ENCODE measurements at regions not wholly inside any gene's neighbourhood (a gene's known extent, or its start where the extent isn't known, plus 50 kb on each side); places are given as distances from the start of the nearest gene placed in this dataset.

DNA sequence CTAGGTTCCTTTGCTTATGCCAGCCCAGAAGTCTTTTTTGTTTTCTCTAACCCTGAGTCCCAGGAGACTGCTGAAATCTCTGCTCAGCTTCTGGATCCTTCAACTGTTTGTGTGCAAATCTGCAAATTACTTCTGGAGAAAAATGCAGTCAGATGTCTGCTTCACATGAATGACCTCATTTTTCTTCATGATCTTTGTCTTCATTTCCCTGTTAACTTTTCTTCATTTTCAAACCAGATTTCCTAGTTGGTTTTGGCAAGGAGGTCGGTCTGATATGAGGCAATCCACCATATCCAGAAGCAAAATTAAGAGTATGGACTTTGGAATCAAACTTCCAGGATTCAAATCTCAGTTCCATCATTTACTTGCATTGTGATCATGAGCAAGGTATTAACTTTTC is 66.8 kb downstream of the ZNF503 start:
- H3K4me3 ChIP-seq (replicated peaks; ENCODE audit: insufficient read depth, low read length), result no peak overlapping the region
- H3K27ac ChIP-seq (replicated peaks), result no peak overlapping the region
- TF ChIP-seq GABPA (IDR thresholded peaks at IDR 0.05; ENCODE audit: low read depth), result no peak
- TF ChIP-seq, protein P1, sequence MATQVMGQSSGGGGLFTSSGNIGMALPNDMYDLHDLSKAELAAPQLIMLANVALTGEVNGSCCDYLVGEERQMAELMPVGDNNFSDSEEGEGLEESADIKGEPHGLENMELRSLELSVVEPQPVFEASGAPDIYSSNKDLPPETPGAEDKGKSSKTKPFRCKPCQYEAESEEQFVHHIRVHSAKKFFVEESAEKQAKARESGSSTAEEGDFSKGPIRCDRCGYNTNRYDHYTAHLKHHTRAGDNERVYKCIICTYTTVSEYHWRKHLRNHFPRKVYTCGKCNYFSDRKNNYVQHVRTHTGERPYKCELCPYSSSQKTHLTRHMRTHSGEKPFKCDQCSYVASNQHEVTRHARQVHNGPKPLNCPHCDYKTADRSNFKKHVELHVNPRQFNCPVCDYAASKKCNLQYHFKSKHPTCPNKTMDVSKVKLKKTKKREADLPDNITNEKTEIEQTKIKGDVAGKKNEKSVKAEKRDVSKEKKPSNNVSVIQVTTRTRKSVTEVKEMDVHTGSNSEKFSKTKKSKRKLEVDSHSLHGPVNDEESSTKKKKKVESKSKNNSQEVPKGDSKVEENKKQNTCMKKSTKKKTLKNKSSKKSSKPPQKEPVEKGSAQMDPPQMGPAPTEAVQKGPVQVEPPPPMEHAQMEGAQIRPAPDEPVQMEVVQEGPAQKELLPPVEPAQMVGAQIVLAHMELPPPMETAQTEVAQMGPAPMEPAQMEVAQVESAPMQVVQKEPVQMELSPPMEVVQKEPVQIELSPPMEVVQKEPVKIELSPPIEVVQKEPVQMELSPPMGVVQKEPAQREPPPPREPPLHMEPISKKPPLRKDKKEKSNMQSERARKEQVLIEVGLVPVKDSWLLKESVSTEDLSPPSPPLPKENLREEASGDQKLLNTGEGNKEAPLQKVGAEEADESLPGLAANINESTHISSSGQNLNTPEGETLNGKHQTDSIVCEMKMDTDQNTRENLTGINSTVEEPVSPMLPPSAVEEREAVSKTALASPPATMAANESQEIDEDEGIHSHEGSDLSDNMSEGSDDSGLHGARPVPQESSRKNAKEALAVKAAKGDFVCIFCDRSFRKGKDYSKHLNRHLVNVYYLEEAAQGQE (IDR thresholded peaks at IDR 0.05; ENCODE audit: insufficient replicate concordance, low read depth), result no peak
- no peaks in the 10 kb centered on the region for H3K27me3 ChIP-seq (ENCODE audit: insufficient read depth, poor library complexity, severe bottlenecking)
- DNase-seq (ENCODE audit: low read depth in 1 of 2, low spot score in 1 of 2), result no peak

DNA sequence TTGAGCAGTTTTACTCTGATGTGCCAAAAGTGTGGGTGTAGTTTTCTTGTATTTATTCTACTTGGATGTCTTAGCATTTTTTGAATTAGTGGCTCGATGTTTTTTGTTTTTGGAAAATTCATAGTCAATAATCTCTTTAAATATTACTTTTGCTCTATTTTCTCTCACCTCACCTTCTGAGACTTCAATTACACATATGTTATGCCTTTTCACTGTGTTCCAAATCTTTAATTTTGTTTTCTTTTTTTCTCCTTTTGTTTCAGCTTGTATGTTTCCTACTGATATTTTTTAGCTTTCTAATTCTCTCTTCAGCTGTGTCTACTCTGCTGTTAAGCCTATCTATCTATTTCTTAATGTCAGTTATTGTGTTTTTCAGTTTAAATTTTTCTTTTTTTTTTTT is 69.5 kb downstream of the ZNF503 start:
- no peak overlapping the region for H3K27ac ChIP-seq (replicated peaks)
- no peak for DNase-seq (ENCODE audit: low read depth in 1 of 2, low spot score in 1 of 2)
- no peak overlapping the region for H3K4me3 ChIP-seq (replicated peaks; ENCODE audit: insufficient read depth, low read length)
- H3K27me3 ChIP-seq (ENCODE audit: insufficient read depth, poor library complexity, severe bottlenecking), result no peaks in the 10 kb centered on the region
- TF ChIP-seq, protein P1 (IDR thresholded peaks at IDR 0.05; ENCODE audit: insufficient replicate concordance, low read depth), result no peak
- TF ChIP-seq POLR2AphosphoS5 (IDR thresholded peaks at IDR 0.05; ENCODE audit: low read depth) (no peak), GABPA (IDR thresholded peaks at IDR 0.05; ENCODE audit: low read depth) (no peak), SPI1 (IDR thresholded peaks at IDR 0.05; ENCODE audit: borderline replicate concordance, low read depth) (no peak)
- TF ChIP-seq, protein P2, sequence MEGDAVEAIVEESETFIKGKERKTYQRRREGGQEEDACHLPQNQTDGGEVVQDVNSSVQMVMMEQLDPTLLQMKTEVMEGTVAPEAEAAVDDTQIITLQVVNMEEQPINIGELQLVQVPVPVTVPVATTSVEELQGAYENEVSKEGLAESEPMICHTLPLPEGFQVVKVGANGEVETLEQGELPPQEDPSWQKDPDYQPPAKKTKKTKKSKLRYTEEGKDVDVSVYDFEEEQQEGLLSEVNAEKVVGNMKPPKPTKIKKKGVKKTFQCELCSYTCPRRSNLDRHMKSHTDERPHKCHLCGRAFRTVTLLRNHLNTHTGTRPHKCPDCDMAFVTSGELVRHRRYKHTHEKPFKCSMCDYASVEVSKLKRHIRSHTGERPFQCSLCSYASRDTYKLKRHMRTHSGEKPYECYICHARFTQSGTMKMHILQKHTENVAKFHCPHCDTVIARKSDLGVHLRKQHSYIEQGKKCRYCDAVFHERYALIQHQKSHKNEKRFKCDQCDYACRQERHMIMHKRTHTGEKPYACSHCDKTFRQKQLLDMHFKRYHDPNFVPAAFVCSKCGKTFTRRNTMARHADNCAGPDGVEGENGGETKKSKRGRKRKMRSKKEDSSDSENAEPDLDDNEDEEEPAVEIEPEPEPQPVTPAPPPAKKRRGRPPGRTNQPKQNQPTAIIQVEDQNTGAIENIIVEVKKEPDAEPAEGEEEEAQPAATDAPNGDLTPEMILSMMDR (IDR thresholded peaks at IDR 0.05; ENCODE audit: insufficient read depth, low read length), result no peak

DNA sequence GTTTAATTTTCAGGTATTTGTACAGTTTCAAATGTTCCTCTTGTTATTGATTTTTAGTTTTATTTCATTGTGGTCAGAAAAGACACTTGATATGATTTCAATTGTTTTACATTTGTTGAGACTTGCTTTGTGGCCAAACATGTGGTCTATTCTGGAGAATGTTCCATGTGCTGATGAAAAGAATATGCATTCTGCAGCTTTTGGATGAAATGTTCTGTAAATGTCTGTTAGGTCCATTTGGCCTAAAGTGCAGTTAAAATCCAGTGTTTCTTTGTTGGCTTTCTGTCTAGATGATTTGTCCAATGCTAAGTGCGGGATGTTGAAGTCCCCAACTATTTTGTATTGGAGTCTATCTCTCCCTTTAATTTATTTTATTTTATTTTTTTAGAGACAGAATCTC is 70.5 kb downstream of the ZNF503 start:
- Histone ChIP-seq H3K27me3 (ENCODE audit: insufficient read depth, poor library complexity, severe bottlenecking) (no peaks in the 10 kb centered on the region), H3K4me3 (replicated peaks; ENCODE audit: insufficient read depth, low read length) (no peak overlapping the region), H3K27ac (replicated peaks) (no peak overlapping the region)
- DNase-seq (ENCODE audit: low read depth in 1 of 2, low spot score in 1 of 2), result no peak
- TF ChIP-seq, protein P2 (IDR thresholded peaks at IDR 0.05; ENCODE audit: insufficient read depth, low read length), result no peak
- TF ChIP-seq GABPA (IDR thresholded peaks at IDR 0.05; ENCODE audit: low read depth) (no peak), SPI1 (IDR thresholded peaks at IDR 0.05; ENCODE audit: borderline replicate concordance, low read depth) (no peak), POLR2AphosphoS5 (IDR thresholded peaks at IDR 0.05; ENCODE audit: low read depth) (no peak)
- TF ChIP-seq, protein P1 (IDR thresholded peaks at IDR 0.05; ENCODE audit: insufficient replicate concordance, low read depth), result no peak

Measured in HL-60 (cell line).